AG09309 (cell line): ENCODE measurements at regions not wholly inside any gene's neighbourhood (a gene's known extent, or its start where the extent isn't known, plus 50 kb on each side); places are given as distances from the start of the nearest gene placed in this dataset.

Experiments
- DNase-seq: peaks from one replicate; pipeline ENCODE4 v3.0.0-alpha.2; 2010; ENCODE audit warnings: low read depth
- H3K4me3 ChIP-seq: 2 replicates; pipeline ENCODE4 v1.5.1; 2011; ENCODE audit warnings: mild to moderate bottlenecking, low read depth, low read length, moderate library complexity; ENCODE audit not compliant: control insufficient read depth
- CTCF ChIP-seq: IDR thresholded peaks from 2 replicates; pipeline ENCODE4 v1.5.1; 2011; ENCODE audit warnings: mild to moderate bottlenecking, low read depth, low read length, inconsistent platforms; ENCODE audit not compliant: insufficient read depth, control insufficient read depth; ENCODE audit errors: missing control alignments

DNA sequence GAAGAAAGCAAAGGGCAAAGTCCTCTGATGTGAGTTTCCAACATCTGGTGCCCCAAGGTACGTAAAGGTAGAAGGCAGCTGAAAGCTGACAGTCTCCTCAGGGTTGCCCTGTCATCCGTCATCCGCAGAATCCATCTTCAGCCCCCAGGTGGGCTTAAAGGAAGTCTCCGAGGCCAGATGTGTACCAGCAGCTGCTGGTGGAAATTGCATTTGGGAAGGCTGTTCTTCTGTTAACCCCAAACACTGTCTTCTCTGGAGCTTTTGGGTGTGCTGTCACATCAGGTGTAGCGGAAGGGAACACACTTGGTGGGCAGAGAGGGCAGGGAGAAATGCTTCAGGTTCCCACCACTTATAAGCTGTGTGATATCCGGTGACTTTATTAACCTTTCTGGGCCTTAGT lies 310.0 kb upstream of the GATB start:
- DNase-seq: no peak
- H3K4me3 ChIP-seq: no peak overlapping the region
- no peak for TF ChIP-seq CTCF

DNA sequence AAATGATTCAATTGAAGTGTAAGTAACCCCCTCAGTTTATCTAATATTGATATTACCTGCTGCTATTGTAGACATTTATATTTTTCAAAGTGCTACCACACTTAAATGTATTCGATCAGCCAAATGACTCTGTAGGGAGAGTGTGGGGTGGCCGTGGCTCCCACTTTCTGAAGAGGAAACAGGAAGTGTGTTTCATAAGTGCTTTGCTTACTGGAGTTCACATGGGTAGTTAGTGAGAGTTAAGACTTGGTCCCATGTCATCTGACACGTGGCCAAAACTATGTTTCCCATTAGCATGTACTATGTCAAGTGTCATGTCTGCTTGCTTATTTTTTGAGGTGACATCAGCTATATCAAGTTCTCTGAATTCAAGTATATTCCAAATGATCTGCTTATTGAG lies 308.1 kb upstream of the GATB start:
- no peak for DNase-seq
- no peak for TF ChIP-seq CTCF
- no peak overlapping the region for H3K4me3 ChIP-seq

- no peak for TF ChIP-seq CTCF
- H3K4me3 ChIP-seq: no peak overlapping the region
- DNase-seq: no peak
These were observed 304.7 kb upstream of the GATB start for GRCh38 chr4:152065545-152065944.

DNA sequence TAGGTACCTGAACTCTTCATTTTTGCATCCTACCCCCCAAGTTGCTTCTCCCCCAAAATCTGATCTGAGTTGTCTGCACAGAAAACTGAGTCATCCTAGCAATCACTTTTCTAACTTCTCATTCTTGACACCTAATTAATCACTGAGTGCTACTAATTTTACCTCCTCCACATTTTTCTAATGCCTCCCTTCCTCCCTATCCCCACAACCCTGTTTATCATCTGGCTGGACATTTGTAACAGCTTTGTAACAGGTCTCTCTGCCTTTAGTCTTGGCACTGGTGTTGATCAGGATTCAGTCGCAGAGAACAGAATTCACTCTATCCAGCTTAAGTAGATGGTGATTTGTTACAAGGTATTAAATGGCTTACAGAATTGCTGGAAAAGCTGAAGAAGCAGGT lies 303.9 kb upstream of the GATB start:
- DNase-seq: no peak
- TF ChIP-seq CTCF: no peak
- H3K4me3 ChIP-seq: no peak overlapping the region

DNA sequence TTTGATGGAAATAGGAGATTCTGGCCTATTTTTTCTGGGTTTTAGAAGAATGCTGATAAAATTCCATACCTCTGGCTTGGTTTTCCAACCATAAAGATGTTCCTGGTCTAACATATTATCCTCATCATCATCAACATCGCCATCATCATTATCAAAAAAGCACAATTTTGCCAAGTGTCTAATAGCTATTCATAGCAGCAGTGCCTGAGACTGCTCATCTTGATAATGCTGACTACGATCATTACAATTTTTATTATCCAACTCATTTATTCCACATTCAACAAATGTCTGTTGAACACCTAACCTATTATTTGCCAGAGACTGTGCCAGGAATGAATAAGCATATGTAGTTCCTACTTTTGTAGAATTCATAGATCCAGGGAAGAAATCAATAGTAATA lies 303.5 kb upstream of the GATB start:
- no peak overlapping the region for H3K4me3 ChIP-seq
- DNase-seq: no peak
- TF ChIP-seq CTCF: no peak

- no peak for DNase-seq
- no peak for TF ChIP-seq CTCF
These were observed 302.9 kb upstream of the GATB start for GRCh38 chr4:152063621-152064240.

GRCh38 chr4:152062936-152063620 lies 302.3 kb upstream of the GATB start:
- no peak for TF ChIP-seq CTCF
- DNase-seq: no peak
- H3K4me3 ChIP-seq: no peak overlapping the region

More at GRCh38 chr4:152063621-152064240, 302.9 kb upstream of the GATB start:
- no peak overlapping the region for H3K4me3 ChIP-seq
